IMR-90 (cell line): ENCODE measurements at regions not wholly inside any gene's neighbourhood (a gene's known extent, or its start where the extent isn't known, plus 50 kb on each side); places are given as distances from the start of the nearest gene placed in this dataset.

Experiments
- ATAC-seq: fragments of 200-7000 bp; cut with Tn5 transposase; 2 replicates; pipeline ENCODE4 v1.9.1; 2020; ENCODE audit warnings: low read depth, mild to moderate bottlenecking, moderate library complexity
- BruUV-seq: library from RNA; stranded (reverse); fragments of 400-500 nt; replicated peaks from 2 replicates; lab custom pipeline; 2021; lab: Mats Ljungman, UMichigan
- CTCF ChIA-PET: fragments of 300-600 bp; formaldehyde crosslinking; extraction: SDS; loops from one replicate; lab custom pipeline; 2021; ENCODE audit warnings: antibody characterized with exemption; lab: Yijun Ruan, JAX
- POLR2A ChIA-PET: fragments of 300-600 bp; sonication (Branson Sonifier 250); formaldehyde crosslinking; loops from one replicate; lab custom pipeline; 2022; ENCODE audit warnings: antibody characterized with exemption; ENCODE audit not compliant: unreplicated experiment; lab: Charles Lee
- DNase-seq: peaks from one replicate; pipeline ENCODE4 v3.0.0; 2013
- H2AFZ ChIP-seq: replicated peaks from 2 replicates; pipeline ENCODE3; 2013; ENCODE audit warnings: low read length, mild to moderate bottlenecking; ENCODE audit not compliant: poor library complexity
- H2AK5ac ChIP-seq: 2 replicates; pipeline ENCODE4 v1.6.1; 2013; ENCODE audit warnings: low read depth, low read length, inconsistent platforms
- H2AK9ac ChIP-seq: replicated peaks from 2 replicates; pipeline ENCODE3; 2013; ENCODE audit warnings: mild to moderate bottlenecking, low read depth, low read length, moderate library complexity; ENCODE audit not compliant: poor library complexity
- H2BK120ac ChIP-seq: 2 replicates; pipeline ENCODE4 v1.6.1; 2013; ENCODE audit warnings: low read depth, low read length, inconsistent platforms
- H2BK15ac ChIP-seq: 3 replicates; pipeline ENCODE4 v1.6.1; 2013; ENCODE audit warnings: low read depth, low read length, inconsistent platforms
- H2BK20ac ChIP-seq: 2 replicates; pipeline ENCODE4 v1.6.1; 2013; ENCODE audit warnings: low read depth, mild to moderate bottlenecking, inconsistent platforms, low read length, moderate library complexity
- H2BK5ac ChIP-seq: 2 replicates; pipeline ENCODE4 v1.6.1; 2013; ENCODE audit warnings: mild to moderate bottlenecking, low read depth, low read length, inconsistent platforms; ENCODE audit not compliant: poor library complexity, severe bottlenecking
- H3K14ac ChIP-seq: replicated peaks from 2 replicates; pipeline ENCODE4 v1.6.1; 2013; ENCODE audit warnings: low read depth, low read length, inconsistent platforms
- H3K18ac ChIP-seq: 2 replicates; pipeline ENCODE4 v1.6.1; 2013; ENCODE audit warnings: low read depth, low read length, control low read depth
- H3K23ac ChIP-seq: 2 replicates; pipeline ENCODE4 v1.6.1; 2013; ENCODE audit warnings: low read depth, low read length, inconsistent platforms
- H3K27ac ChIP-seq: 2 replicates; pipeline ENCODE4 v1.5.1; 2013; ENCODE audit warnings: mild to moderate bottlenecking, control low read depth, low read length; ENCODE audit not compliant: insufficient read depth
- H3K27me3 ChIP-seq: 2 replicates; pipeline ENCODE4 v1.6.1; 2013; ENCODE audit warnings: low read length; ENCODE audit not compliant: control insufficient read depth, insufficient read depth
- H3K36me3 ChIP-seq: 2 replicates; pipeline ENCODE4 v1.6.1; 2013; ENCODE audit warnings: low read length, mixed read lengths; ENCODE audit not compliant: control insufficient read depth, insufficient read depth
- H3K4ac ChIP-seq: 2 replicates; pipeline ENCODE4 v1.6.1; 2013; ENCODE audit warnings: low read depth, low read length, inconsistent platforms
- H3K4me1 ChIP-seq: 2 replicates; pipeline ENCODE4 v1.6.1; 2013; ENCODE audit warnings: low read length, mixed read lengths; ENCODE audit not compliant: control insufficient read depth, insufficient read depth
- H3K4me2 ChIP-seq: 2 replicates; pipeline ENCODE4 v1.6.1; 2013; ENCODE audit warnings: low read depth, mild to moderate bottlenecking, control low read depth, low read length, moderate library complexity
- H3K4me3 ChIP-seq: 2 replicates; pipeline ENCODE4 v1.5.1; 2013; ENCODE audit warnings: low read depth, mild to moderate bottlenecking, control low read depth, low read length, moderate library complexity; ENCODE audit not compliant: insufficient read depth
- H3K56ac ChIP-seq: 2 replicates; pipeline ENCODE4 v1.6.1; 2013; ENCODE audit warnings: low read length, inconsistent platforms; ENCODE audit not compliant: insufficient read depth; ENCODE audit errors: extremely low read depth
- H3K79me1 ChIP-seq, 2 experiments: 2 replicates each; pipeline ENCODE4 v1.6.1; 2013; ENCODE audit warnings: low read length in 2 of 2, inconsistent platforms in 1 of 2, low read depth in 1 of 2
- H3K9ac ChIP-seq: 2 replicates; pipeline ENCODE4 v1.6.1; 2013; ENCODE audit warnings: low read depth, low read length, control low read depth
- H3K9me1 ChIP-seq: 2 replicates; pipeline ENCODE4 v1.6.1; 2013; ENCODE audit warnings: low read length, inconsistent platforms; ENCODE audit not compliant: insufficient read depth
- H3K9me3 ChIP-seq: 2 replicates; pipeline ENCODE4 v1.6.1; 2013; ENCODE audit warnings: low read length; ENCODE audit not compliant: control insufficient read depth, insufficient read depth
- H4K20me1 ChIP-seq: 2 replicates; pipeline ENCODE4 v1.6.1; 2013; ENCODE audit warnings: low read length, inconsistent platforms; ENCODE audit not compliant: insufficient read depth
- H4K5ac ChIP-seq: 2 replicates; pipeline ENCODE4 v1.6.1; 2013; ENCODE audit warnings: mild to moderate bottlenecking, low read depth, low read length, control low read depth
- H4K8ac ChIP-seq, 2 experiments: 2 replicates each; pipeline ENCODE4 v1.6.1; 2013; ENCODE audit warnings: low read depth in 2 of 2, low read length in 2 of 2, control low read depth in 1 of 2, inconsistent platforms in 1 of 2
- H4K91ac ChIP-seq: 2 replicates; pipeline ENCODE4 v1.6.1; 2013; ENCODE audit warnings: low read depth, low read length, inconsistent platforms; ENCODE audit not compliant: insufficient read depth
- BHLHE40 ChIP-seq: fragments of 150-350 bp; IDR thresholded peaks from 2 replicates; pipeline ENCODE4 v1.6.1; 2016; ENCODE audit warnings: mild to moderate bottlenecking, low read depth, low read length
- CEBPB ChIP-seq: IDR thresholded peaks from 2 replicates; pipeline ENCODE4 v1.6.1; 2012; ENCODE audit warnings: low read depth, low read length, improper control_type of control experiment
- CHD1 ChIP-seq: IDR thresholded peaks from 2 replicates; pipeline ENCODE4 v1.6.1; 2012; ENCODE audit warnings: low read depth, low read length, improper control_type of control experiment
- CTCF ChIP-seq: conservative IDR thresholded peaks from 2 replicates; pipeline ENCODE4 v1.5.1; 2012; ENCODE audit warnings: mild to moderate bottlenecking, low read depth, low read length, improper control_type of control experiment
- ELK1 ChIP-seq: fragments of 150-350 bp; IDR thresholded peaks from 2 replicates; pipeline ENCODE4 v1.6.1; 2016; ENCODE audit warnings: low read depth, mild to moderate bottlenecking, low read length, moderate library complexity, borderline replicate concordance
- FOS ChIP-seq: fragments of 150-350 bp; IDR thresholded peaks from 2 replicates; pipeline ENCODE4 v1.6.1; 2016; ENCODE audit warnings: low read depth, low read length
- MAFK ChIP-seq: IDR thresholded peaks from 2 replicates; pipeline ENCODE4 v1.6.1; 2012; ENCODE audit warnings: low read depth, low read length, improper control_type of control experiment
- MAZ ChIP-seq: IDR thresholded peaks from 2 replicates; pipeline ENCODE4 v1.6.1; 2012; ENCODE audit warnings: low read depth, mild to moderate bottlenecking, low read length, improper control_type of control experiment, moderate library complexity, borderline replicate concordance
- MXI1 ChIP-seq: IDR thresholded peaks from 2 replicates; pipeline ENCODE4 v1.6.1; 2012; ENCODE audit warnings: low read depth, mild to moderate bottlenecking, low read length, moderate library complexity, borderline replicate concordance
- NFE2L2 ChIP-seq: fragments of 150-350 bp; IDR thresholded peaks from 2 replicates; pipeline ENCODE4 v1.6.1; 2016; ENCODE audit warnings: low read depth, mild to moderate bottlenecking, low read length
- POLR2A ChIP-seq: IDR thresholded peaks from 2 replicates; pipeline ENCODE4 v1.6.1; 2012; ENCODE audit warnings: mild to moderate bottlenecking, low read depth, low read length
- RAD21 ChIP-seq: IDR thresholded peaks from 2 replicates; pipeline ENCODE4 v1.6.1; 2012; ENCODE audit warnings: low read length, improper control_type of control experiment
- RCOR1 ChIP-seq: IDR thresholded peaks from 2 replicates; pipeline ENCODE4 v1.6.1; 2012; ENCODE audit warnings: mild to moderate bottlenecking, low read length, improper control_type of control experiment; ENCODE audit not compliant: insufficient replicate concordance
- RFX5 ChIP-seq: IDR thresholded peaks from 2 replicates; pipeline ENCODE4 v1.8.0; 2012; ENCODE audit warnings: low read depth, mild to moderate bottlenecking, low read length, moderate library complexity
- SMC3 ChIP-seq: fragments of 150-350 bp; IDR thresholded peaks from 2 replicates; pipeline ENCODE4 v1.6.1; 2016; ENCODE audit warnings: low read depth, mild to moderate bottlenecking, antibody characterized with exemption, low read length, moderate library complexity
- WGBS, 2 experiments: methylation state at CpG; one replicate each; pipeline versions ENCODE4 v1.1.5 to v1.1.7; 2013; ENCODE audit warnings: missing lambda C conversion rate in 2 of 2; ENCODE audit not compliant: insufficient read length in 1 of 2; ENCODE audit errors: extremely low coverage in 2 of 2; 5-methylcytosine and 5-hydroxymethylcytosine counted together
- dilution Hi-C: fragments of 300-500 bp; cut with HindIII; formaldehyde crosslinking; loops from one replicate; pipeline ENCODE4 v1.14.3; 2018; ENCODE audit warnings: low sequenced_read_pairs; ENCODE audit not compliant: unreplicated experiment
- in situ Hi-C: fragments of 300-500 bp; cut with MboI; formaldehyde crosslinking; loops from 3 replicates; pipeline ENCODE4 v1.14.3; 2019; ENCODE audit warnings: low sequenced_read_pairs, inconsistent platforms, mixed read lengths
- intact Hi-C: fragments of 100-400 bp; cut with micrococcal nuclease; formaldehyde crosslinking; loops from 2 replicates; pipeline ENCODE4 v1.10.0; 2022
- TF ChIP-seq, protein P1 (sequence below): fragments of 150-350 bp; IDR thresholded peaks from 2 replicates; pipeline ENCODE4 v1.6.1; 2017; ENCODE audit warnings: mild to moderate bottlenecking, antibody characterized with exemption, low read length, low read depth

DNA sequence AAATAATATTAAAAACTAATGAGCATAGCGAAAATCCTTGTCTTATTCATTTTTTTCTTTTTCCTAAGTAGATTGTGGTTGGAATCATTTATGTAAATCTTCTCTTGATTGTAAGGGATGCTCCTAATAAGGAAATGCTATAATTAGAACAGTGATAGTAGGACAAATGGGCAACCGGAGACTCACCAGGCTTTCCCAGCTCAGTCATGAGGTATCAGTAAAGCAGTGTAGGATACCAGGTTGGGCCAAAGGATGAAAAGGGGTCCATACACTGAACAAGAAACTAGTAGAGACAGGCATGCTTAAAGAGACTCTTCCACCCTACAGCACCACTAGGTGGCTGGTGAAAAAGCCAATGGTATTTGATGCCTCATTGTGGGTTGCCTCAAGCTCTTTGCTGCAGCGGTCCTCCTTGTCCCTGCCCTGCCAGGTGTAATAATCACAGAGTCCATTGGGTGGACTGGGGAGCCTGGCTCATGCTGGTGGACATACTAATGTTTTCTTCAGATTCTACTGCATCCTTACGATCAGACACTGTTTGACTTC lies 71.4 kb upstream of the FAM98A start:
- no peak overlapping the region for H3K14ac ChIP-seq
- no peak overlapping the region for H3K56ac ChIP-seq
- H2BK20ac ChIP-seq, result no peak overlapping the region
- H3K9ac ChIP-seq, result no peak overlapping the region
- H3K27ac ChIP-seq, result no peak overlapping the region
- H2BK5ac ChIP-seq, result no peak overlapping the region
- no peaks in the 10 kb centered on the region for H3K4me1 ChIP-seq
- no peak for TF ChIP-seq MXI1
- no peak for TF ChIP-seq NFE2L2
- TF ChIP-seq, protein P1, sequence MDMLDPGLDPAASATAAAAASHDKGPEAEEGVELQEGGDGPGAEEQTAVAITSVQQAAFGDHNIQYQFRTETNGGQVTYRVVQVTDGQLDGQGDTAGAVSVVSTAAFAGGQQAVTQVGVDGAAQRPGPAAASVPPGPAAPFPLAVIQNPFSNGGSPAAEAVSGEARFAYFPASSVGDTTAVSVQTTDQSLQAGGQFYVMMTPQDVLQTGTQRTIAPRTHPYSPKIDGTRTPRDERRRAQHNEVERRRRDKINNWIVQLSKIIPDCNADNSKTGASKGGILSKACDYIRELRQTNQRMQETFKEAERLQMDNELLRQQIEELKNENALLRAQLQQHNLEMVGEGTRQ, result no peak
- no peak for TF ChIP-seq CHD1
- TF ChIP-seq BHLHE40, result no peak
- no peak for TF ChIP-seq CEBPB
- no peak for TF ChIP-seq MAFK
- TF ChIP-seq POLR2A, result no peak
- no peak for TF ChIP-seq RAD21
- TF ChIP-seq CTCF, result no peak
- no peak for TF ChIP-seq ELK1
- TF ChIP-seq SMC3, result no peak
- TF ChIP-seq RFX5, result no peak
- TF ChIP-seq FOS, result no peak
- no peak for TF ChIP-seq MAZ
- no peak for TF ChIP-seq RCOR1
- no peak overlapping the region for H3K18ac ChIP-seq
- H3K4ac ChIP-seq, result no peak overlapping the region
- no peaks in the 10 kb centered on the region for H3K36me3 ChIP-seq
- H2BK120ac ChIP-seq, result no peak overlapping the region
- WGBS, 2 experiments, result 83% methylated on average over 1 of the region's 4 CpGs; no CpG with 5 or more reads in 1 of the 2 experiments
- dilution Hi-C loops (no loop called here), in situ Hi-C loops (loop anchor here (10.0 kb wide), 1 partner anchor 1734 kb away; no protein-coding TSS in a partner anchor), intact Hi-C loops (no loop called here)
- ChIA-PET POLR2A (interaction anchor here (0.6 kb wide), 1 partner anchor 51 kb away, joined by 3 read pairs; no protein-coding TSS in a partner anchor), CTCF (no interaction called here)
- H3K4me2 ChIP-seq, result no peak overlapping the region
- H4K20me1 ChIP-seq, result no peaks in the 10 kb centered on the region
- H2AFZ ChIP-seq, result no peak overlapping the region
- no peaks in the 10 kb centered on the region for H3K27me3 ChIP-seq
- no peak overlapping the region for H2BK15ac ChIP-seq
- no peaks in the 10 kb centered on the region for H3K9me1 ChIP-seq
- H4K5ac ChIP-seq, result no peak overlapping the region
- H4K8ac ChIP-seq, result no peak overlapping the region
- no peak overlapping the region for H3K4me3 ChIP-seq
- H4K91ac ChIP-seq, result no peak overlapping the region
- BruUV-seq, result no TSS peak
- ATAC-seq (no peak), DNase-seq (no peak)
- no peak overlapping the region for H3K23ac ChIP-seq
- H3K79me1 ChIP-seq, result no peaks in the 10 kb centered on the region
- no peaks in the 10 kb centered on the region for H3K9me3 ChIP-seq
- no peak overlapping the region for H2AK5ac ChIP-seq
- H2AK9ac ChIP-seq, result no peak overlapping the region
